Caco-2 (cell line): ENCODE measurements at regions not wholly inside any gene's neighbourhood (a gene's known extent, or its start where the extent isn't known, plus 50 kb on each side); places are given as distances from the start of the nearest gene placed in this dataset.
A peak's percentile ranks its signal among the peaks of the same experiment; 100 is the strongest.

Experiments used
- BruUV-seq: library from RNA; stranded (reverse); fragments of 400-500 nt; replicated peaks from 2 replicates; lab custom pipeline; 2021; lab: Mats Ljungman, UMichigan
- CTCF ChIA-PET: fragments of 300-600 bp; sonication (Branson Sonifier 250); formaldehyde crosslinking; loops from one replicate; lab custom pipeline; 2022; ENCODE audit warnings: antibody characterized with exemption; lab: Charles Lee
- POLR2A ChIA-PET: fragments of 300-600 bp; sonication (Branson Sonifier 250); formaldehyde crosslinking; loops from one replicate; lab custom pipeline; 2022; ENCODE audit warnings: antibody characterized with exemption; lab: Charles Lee
- DNase-seq, 2 experiments: peaks; one replicate each; pipeline versions ENCODE4 v3.0.0 to v3.0.0-alpha.2; 2020 to 2022
- H3K27me3 ChIP-seq: replicated peaks from 2 replicates; pipeline ENCODE4 v1.6.0; 2011; ENCODE audit warnings: low read length; ENCODE audit not compliant: control insufficient read depth, insufficient read depth
- H3K36me3 ChIP-seq: 2 replicates; pipeline ENCODE4 v1.5.1; 2011; ENCODE audit warnings: low read length; ENCODE audit not compliant: control insufficient read depth, insufficient read depth
- H3K4me1 ChIP-seq: fragments of 250-450 bp; sonication (Bioruptor Pico); 2 replicates; pipeline ENCODE4 v1.5.1; 2020; ENCODE audit warnings: mild to moderate bottlenecking
- H3K4me3 ChIP-seq: 2 replicates; pipeline ENCODE4 v1.5.1; 2011; ENCODE audit warnings: low read depth, mild to moderate bottlenecking, control low read depth, low read length
- H3K9me3 ChIP-seq: fragments of 250-450 bp; sonication (Bioruptor Pico); 2 replicates; pipeline ENCODE4 v1.5.1; 2020; ENCODE audit warnings: mild to moderate bottlenecking, moderate library complexity
- H3K27ac Mint-ChIP-seq: one replicate; pipeline ENCODE4 v1.8.0; 2022; ENCODE audit warnings: mixed read lengths; ENCODE audit not compliant: unreplicated experiment
- H3K27me3 Mint-ChIP-seq: one replicate; pipeline ENCODE4 v1.8.0; 2022; ENCODE audit warnings: mixed read lengths; ENCODE audit not compliant: insufficient read depth, unreplicated experiment
- H3K36me3 Mint-ChIP-seq: one replicate; pipeline ENCODE4 v1.8.0; 2022; ENCODE audit warnings: mild to moderate bottlenecking, mixed read lengths; ENCODE audit not compliant: insufficient read depth, unreplicated experiment
- H3K4me1 Mint-ChIP-seq: one replicate; pipeline ENCODE4 v1.8.0; 2022; ENCODE audit warnings: low read depth, mixed read lengths; ENCODE audit not compliant: unreplicated experiment
- H3K4me3 Mint-ChIP-seq: one replicate; pipeline ENCODE4 v1.8.0; 2022; ENCODE audit warnings: mild to moderate bottlenecking, moderate library complexity, mixed read lengths; ENCODE audit not compliant: unreplicated experiment
- H3K9me3 Mint-ChIP-seq: one replicate; pipeline ENCODE4 v1.8.0; 2022; ENCODE audit warnings: mixed read lengths; ENCODE audit not compliant: unreplicated experiment
- CTCF ChIP-seq, 2 experiments: fragments of 200-600 bp in 1 of 2; IDR thresholded peaks; 1 replicate in 1 of 2; 2 replicates in 1 of 2; pipeline versions ENCODE4 v1.5.1 to v1.8.0; 2011 to 2022; ENCODE audit warnings: antibody characterized with exemption in 1 of 2, control low read depth in 1 of 2, inconsistent platforms in 1 of 2, low read depth in 1 of 2, low read length in 1 of 2, mild to moderate bottlenecking in 1 of 2, moderate library complexity in 1 of 2; ENCODE audit not compliant: insufficient read depth in 1 of 2, severe bottlenecking in 1 of 2, unreplicated experiment in 1 of 2
- intact Hi-C: fragments of 100-400 bp; cut with micrococcal nuclease; formaldehyde crosslinking; loops from one replicate; pipeline ENCODE4 v1.10.0; 2022; ENCODE audit not compliant: unreplicated experiment

GRCh38 chr6:93728150-93728549 is 308.8 kb upstream of the EPHA7 start:
- CTCF ChIA-PET, result no interaction called here
- no peak for DNase-seq
- no peaks in the 10 kb centered on the region for H3K4me1 Mint-ChIP-seq
- BruUV-seq, result no TSS peak
- no peak overlapping the region for H3K4me3 Mint-ChIP-seq
- peaks cover 2% of the 10 kb centered on the region for H3K27me3 Mint-ChIP-seq
- H3K4me3 ChIP-seq, result no peak overlapping the region
- no peaks in the 10 kb centered on the region for H3K9me3 ChIP-seq
- no peak overlapping the region for H3K27ac Mint-ChIP-seq
- no peaks in the 10 kb centered on the region for H3K4me1 ChIP-seq
- intact Hi-C loops, result no loop called here
- TF ChIP-seq CTCF (IDR thresholded peaks at IDR 0.05; ENCODE audit: insufficient read depth in 1 of 2, low read depth in 1 of 2, low read length in 1 of 2, severe bottlenecking in 1 of 2, unreplicated experiment in 1 of 2), result no peak
- no peaks in the 10 kb centered on the region for H3K9me3 Mint-ChIP-seq
- no peaks in the 10 kb centered on the region for H3K27me3 ChIP-seq
- no peaks in the 10 kb centered on the region for H3K36me3 ChIP-seq
- no peaks in the 10 kb centered on the region for H3K36me3 Mint-ChIP-seq
- POLR2A ChIA-PET, result no interaction called here

GRCh38 chr6:93727447-93727846 is 308.1 kb upstream of the EPHA7 start:
- H3K27ac Mint-ChIP-seq, result no peak overlapping the region

GRCh38 chr6:93721386-93722048 is 302.2 kb upstream of the EPHA7 start:
- Histone ChIP-seq H3K4me3 (no peak overlapping the region), H3K4me1 (no peaks in the 10 kb centered on the region), H3K9me3 (no peaks in the 10 kb centered on the region), H3K27me3 (no peaks in the 10 kb centered on the region), H3K36me3 (no peaks in the 10 kb centered on the region)
- DNase-seq, result peak in 1 of 2 experiments; percentile 19
- intact Hi-C loops, result loop anchor here (2.0 to 5.0 kb wide), 2 partner anchors 331 to 533 kb away; no protein-coding TSS in a partner anchor
- BruUV-seq, result no TSS peak
- POLR2A ChIA-PET, result no interaction called here
- H3K27ac Mint-ChIP-seq, result no peak overlapping the region
- no peaks in the 10 kb centered on the region for H3K9me3 Mint-ChIP-seq
- CTCF ChIA-PET, result interaction anchor here (1.0 kb wide), 1 partner anchor 331 kb away, joined by 3 read pairs; no protein-coding TSS in a partner anchor
- H3K36me3 Mint-ChIP-seq, result no peaks in the 10 kb centered on the region
- peak in 1 of 2 experiments; percentile 23 for TF ChIP-seq CTCF (IDR thresholded peaks at IDR 0.05; ENCODE audit: insufficient read depth in 1 of 2, low read depth in 1 of 2, low read length in 1 of 2, severe bottlenecking in 1 of 2, unreplicated experiment in 1 of 2)
- no peaks in the 10 kb centered on the region for H3K4me1 Mint-ChIP-seq
- no peaks in the 10 kb centered on the region for H3K27me3 Mint-ChIP-seq
- H3K4me3 Mint-ChIP-seq, result no peak overlapping the region

More at GRCh38 chr6:93727447-93727846, 308.1 kb upstream of the EPHA7 start:
- no peak for DNase-seq
- Mint-ChIP-seq H3K27me3 (peaks cover 2% of the 10 kb centered on the region), H3K4me1 (no peaks in the 10 kb centered on the region), H3K9me3 (no peaks in the 10 kb centered on the region), H3K36me3 (no peaks in the 10 kb centered on the region), H3K4me3 (no peak overlapping the region)
- no peaks in the 10 kb centered on the region for H3K36me3 ChIP-seq
- no TSS peak for BruUV-seq
- ChIA-PET CTCF (no interaction called here), POLR2A (no interaction called here)
- H3K4me1 ChIP-seq, result no peaks in the 10 kb centered on the region
- TF ChIP-seq CTCF (IDR thresholded peaks at IDR 0.05; ENCODE audit: insufficient read depth in 1 of 2, low read depth in 1 of 2, low read length in 1 of 2, severe bottlenecking in 1 of 2, unreplicated experiment in 1 of 2), result no peak
- no peaks in the 10 kb centered on the region for H3K9me3 ChIP-seq
- H3K4me3 ChIP-seq, result no peak overlapping the region
- no peaks in the 10 kb centered on the region for H3K27me3 ChIP-seq
- intact Hi-C loops, result no loop called here
